Astrocyte (in vitro differentiated cells and primary cell): ENCODE measurements at regions not wholly inside any gene's neighbourhood (a gene's known extent, or its start where the extent isn't known, plus 50 kb on each side); places are given as distances from the start of the nearest gene placed in this dataset.

Experiments used
- EZH2 ChIP-seq: IDR thresholded peaks from 2 replicates; pipeline ENCODE4 v1.6.1; 2012; ENCODE audit warnings: mild to moderate bottlenecking, low read length, inconsistent platforms; ENCODE audit not compliant: insufficient read depth
- TF ChIP-seq, protein P1 (sequence below): IDR thresholded peaks from 2 replicates; pipeline ENCODE4 v1.5.1; 2011; ENCODE audit warnings: low read depth, mild to moderate bottlenecking, inconsistent platforms, low read length, moderate library complexity; ENCODE audit not compliant: insufficient read depth

DNA sequence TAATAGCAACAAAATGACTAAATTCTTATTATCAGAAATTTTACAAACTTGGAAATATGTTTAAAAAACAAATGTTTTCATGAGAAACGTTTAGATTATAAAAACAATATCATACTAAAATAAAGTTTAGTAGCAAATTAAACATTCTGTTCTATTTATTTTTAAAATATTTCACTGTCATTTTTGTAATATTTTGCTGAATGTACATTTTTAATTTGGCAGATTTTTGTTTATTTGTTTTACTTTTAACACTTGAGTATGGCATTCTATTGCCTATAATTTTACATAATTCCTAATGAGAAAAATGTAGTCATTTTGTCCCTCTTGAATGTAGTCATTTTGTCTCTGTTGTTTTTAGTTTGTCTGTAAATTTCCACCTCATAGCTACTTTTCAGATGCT lies 1400.2 kb downstream of the GRIK2 start:
- TF ChIP-seq, protein P1, sequence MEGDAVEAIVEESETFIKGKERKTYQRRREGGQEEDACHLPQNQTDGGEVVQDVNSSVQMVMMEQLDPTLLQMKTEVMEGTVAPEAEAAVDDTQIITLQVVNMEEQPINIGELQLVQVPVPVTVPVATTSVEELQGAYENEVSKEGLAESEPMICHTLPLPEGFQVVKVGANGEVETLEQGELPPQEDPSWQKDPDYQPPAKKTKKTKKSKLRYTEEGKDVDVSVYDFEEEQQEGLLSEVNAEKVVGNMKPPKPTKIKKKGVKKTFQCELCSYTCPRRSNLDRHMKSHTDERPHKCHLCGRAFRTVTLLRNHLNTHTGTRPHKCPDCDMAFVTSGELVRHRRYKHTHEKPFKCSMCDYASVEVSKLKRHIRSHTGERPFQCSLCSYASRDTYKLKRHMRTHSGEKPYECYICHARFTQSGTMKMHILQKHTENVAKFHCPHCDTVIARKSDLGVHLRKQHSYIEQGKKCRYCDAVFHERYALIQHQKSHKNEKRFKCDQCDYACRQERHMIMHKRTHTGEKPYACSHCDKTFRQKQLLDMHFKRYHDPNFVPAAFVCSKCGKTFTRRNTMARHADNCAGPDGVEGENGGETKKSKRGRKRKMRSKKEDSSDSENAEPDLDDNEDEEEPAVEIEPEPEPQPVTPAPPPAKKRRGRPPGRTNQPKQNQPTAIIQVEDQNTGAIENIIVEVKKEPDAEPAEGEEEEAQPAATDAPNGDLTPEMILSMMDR = no peak
- no peak for TF ChIP-seq EZH2
